GM12878 (cell line): ENCODE measurements at regions not wholly inside any gene's neighbourhood (a gene's known extent, or its start where the extent isn't known, plus 50 kb on each side); places are given as distances from the start of the nearest gene placed in this dataset.

Experiments
- ATAC-seq: fragments of 200-7000 bp; cut with Tn5 transposase; 3 replicates; pipeline ENCODE4 v1.9.1; 2020; ENCODE audit warnings: mild to moderate bottlenecking, moderate library complexity
- BruUV-seq: library from RNA; stranded (reverse); fragments of 400-500 nt; replicated peaks from 2 replicates; lab custom pipeline; 2021; lab: Mats Ljungman, UMichigan
- CTCF ChIA-PET: fragments of 300-600 bp; sonication (Branson Sonifier 250); formaldehyde crosslinking; extraction: SDS; loops from one replicate; lab custom pipeline; 2021; ENCODE audit warnings: inconsistent platforms; lab: Yijun Ruan, JAX
- POLR2A ChIA-PET: fragments of 350-600 bp; formaldehyde crosslinking; extraction: SDS; loops from one replicate; lab custom pipeline; 2021; ENCODE audit warnings: inconsistent platforms; lab: Charles Lee
- RAD21 ChIA-PET: fragments of 300-600 bp; sonication (Branson Sonifier 250); formaldehyde crosslinking; loops from one replicate; lab custom pipeline; 2023; ENCODE audit warnings: antibody characterized with exemption; ENCODE audit not compliant: unreplicated experiment; lab: Charles Lee
- SMC1A ChIA-PET: fragments of 300-600 bp; sonication (Branson Sonifier 250); formaldehyde crosslinking; loops from one replicate; lab custom pipeline; 2023; ENCODE audit not compliant: unreplicated experiment, uncharacterized antibody; lab: Charles Lee
- DNase-seq: peaks from one replicate; pipeline ENCODE4 v3.0.0-alpha.2; 2011; ENCODE audit warnings: low read depth, low spot score
- FAIRE-seq: peaks from 3 replicates; lab custom pipeline; 2011; peaks lifted over from hg19 to GRCh38; lab: Jason Lieb, UNC
- H2AFZ ChIP-seq: 2 replicates; pipeline ENCODE4 v1.6.0; 2011; ENCODE audit warnings: low read depth, low read length, control low read depth; ENCODE audit not compliant: control insufficient read depth
- H3K27ac ChIP-seq: 2 replicates; pipeline ENCODE4 v1.5.1; 2011; ENCODE audit warnings: control low read depth; ENCODE audit not compliant: control insufficient read depth, insufficient read depth
- H3K27me3 ChIP-seq, 2 experiments: replicated peaks in 1 of 2; 2 replicates each; pipeline versions ENCODE4 v1.6.0 to v1.6.1; 2011; ENCODE audit warnings: low read length in 1 of 2; ENCODE audit not compliant: control insufficient read depth in 2 of 2, insufficient read depth in 2 of 2
- H3K36me3 ChIP-seq, 2 experiments: 2 replicates each; pipeline ENCODE4 v1.5.1; 2011; ENCODE audit warnings: low read length in 1 of 2; ENCODE audit not compliant: control insufficient read depth in 2 of 2, insufficient read depth in 2 of 2
- H3K4me1 ChIP-seq: 2 replicates; pipeline ENCODE4 v1.6.1; 2011; ENCODE audit warnings: mild to moderate bottlenecking, low read length, moderate library complexity, mixed read lengths; ENCODE audit not compliant: control insufficient read depth, insufficient read depth
- H3K4me2 ChIP-seq: 2 replicates; pipeline ENCODE4 v1.6.0; 2011; ENCODE audit warnings: control low read depth; ENCODE audit not compliant: control insufficient read depth, insufficient read depth
- H3K4me3 ChIP-seq: fragments of 200-600 bp; sonication (generic); 2 replicates; pipeline ENCODE4 v1.5.1; 2016
- H3K79me2 ChIP-seq: 2 replicates; pipeline ENCODE4 v1.6.0; 2011; ENCODE audit warnings: low read length; ENCODE audit not compliant: control insufficient read depth, insufficient read depth
- H3K9ac ChIP-seq: 2 replicates; pipeline ENCODE4 v1.8.0; 2011; ENCODE audit warnings: low read length, control low read depth, mixed read lengths; ENCODE audit not compliant: control insufficient read depth, insufficient read depth
- H3K9me3 ChIP-seq: replicated peaks from 3 replicates; pipeline ENCODE4 v1.5.1; 2011; ENCODE audit warnings: mild to moderate bottlenecking, low read length; ENCODE audit not compliant: control insufficient read depth, insufficient read depth
- H4K20me1 ChIP-seq: 2 replicates; pipeline ENCODE4 v1.6.0; 2011; ENCODE audit not compliant: control insufficient read depth, insufficient read depth
- CBX5 ChIP-seq: sonication (generic); IDR thresholded peaks from 2 replicates; pipeline ENCODE4 v1.6.1; 2016; ENCODE audit warnings: low read depth, moderate library complexity, mild to moderate bottlenecking, inconsistent platforms
- FOS ChIP-seq: IDR thresholded peaks from 3 replicates; pipeline ENCODE4 v1.6.1; 2011; ENCODE audit warnings: borderline replicate concordance; ENCODE audit not compliant: insufficient read length; ENCODE audit errors: extremely low read depth
- IRF4 ChIP-seq: IDR thresholded peaks from 2 replicates; pipeline ENCODE4 v1.6.1; 2011; ENCODE audit warnings: low read depth, low read length
- KAT2A ChIP-seq: conservative IDR thresholded peaks from 2 replicates; pipeline ENCODE4 v1.6.1; 2011; ENCODE audit warnings: low read depth, low read length; ENCODE audit not compliant: control insufficient read depth
- MYB ChIP-seq: fragments of 150-350 bp; IDR thresholded peaks from 2 replicates; pipeline ENCODE4 v1.6.1; 2014; ENCODE audit warnings: mild to moderate bottlenecking, low read depth, low read length, borderline replicate concordance
- NFXL1 ChIP-seq: fragments of 450-650 bp; IDR thresholded peaks from 2 replicates; pipeline ENCODE4 v1.6.1; 2017; ENCODE audit warnings: antibody characterized with exemption, mild to moderate bottlenecking, borderline replicate concordance
- POLR2AphosphoS5 ChIP-seq: IDR thresholded peaks from 2 replicates; pipeline ENCODE4 v1.6.1; 2011; ENCODE audit warnings: mild to moderate bottlenecking, low read length, inconsistent platforms
- RFX5 ChIP-seq: IDR thresholded peaks from 2 replicates; pipeline ENCODE4 v1.6.1; 2011; ENCODE audit warnings: low read depth, low read length, improper control_type of control experiment
- SMARCA5 ChIP-seq: fragments of 450-650 bp; IDR thresholded peaks from 2 replicates; pipeline ENCODE4 v1.6.1; 2017; ENCODE audit warnings: mild to moderate bottlenecking
- STAT1 ChIP-seq: fragments of 450-650 bp; conservative IDR thresholded peaks from 2 replicates; pipeline ENCODE4 v1.6.1; 2014; ENCODE audit warnings: antibody characterized with exemption, mild to moderate bottlenecking
- WRNIP1 ChIP-seq: IDR thresholded peaks from 2 replicates; pipeline ENCODE4 v1.6.1; 2011; ENCODE audit warnings: low read depth, low read length, improper control_type of control experiment, borderline replicate concordance
- ZNF384 ChIP-seq: IDR thresholded peaks from 2 replicates; pipeline ENCODE4 v1.6.1; 2012; ENCODE audit warnings: low read depth, mild to moderate bottlenecking, low read length, improper control_type of control experiment, borderline replicate concordance
- ZZZ3 ChIP-seq: IDR thresholded peaks from 2 replicates; pipeline ENCODE4 v1.6.1; 2011; ENCODE audit warnings: low read depth; ENCODE audit not compliant: control insufficient read depth, insufficient read length
- WGBS: methylation state at CpG from one replicate; pipeline ENCODE4 v1.1.6; 2016; ENCODE audit warnings: low lambda C conversion rate; ENCODE audit not compliant: insufficient replicate concordance, insufficient coverage; ENCODE audit errors: missing lambda C conversion rate; 5-methylcytosine and 5-hydroxymethylcytosine counted together
- in situ Hi-C: fragments of 300-500 bp; cut with MboI; formaldehyde crosslinking; loops from 9 replicates; pipeline ENCODE4 v1.14.3; 2018; ENCODE audit warnings: mixed read lengths
- intact Hi-C: fragments of 100-400 bp; cut with micrococcal nuclease; formaldehyde crosslinking; loops from one replicate; pipeline ENCODE4 v1.14.2; 2022; ENCODE audit not compliant: unreplicated experiment
- TF ChIP-seq, protein P1 (sequence below): fragments of 150-350 bp; IDR thresholded peaks from 2 replicates; pipeline ENCODE4 v1.6.1; 2016; ENCODE audit warnings: low read depth, low read length

DNA sequence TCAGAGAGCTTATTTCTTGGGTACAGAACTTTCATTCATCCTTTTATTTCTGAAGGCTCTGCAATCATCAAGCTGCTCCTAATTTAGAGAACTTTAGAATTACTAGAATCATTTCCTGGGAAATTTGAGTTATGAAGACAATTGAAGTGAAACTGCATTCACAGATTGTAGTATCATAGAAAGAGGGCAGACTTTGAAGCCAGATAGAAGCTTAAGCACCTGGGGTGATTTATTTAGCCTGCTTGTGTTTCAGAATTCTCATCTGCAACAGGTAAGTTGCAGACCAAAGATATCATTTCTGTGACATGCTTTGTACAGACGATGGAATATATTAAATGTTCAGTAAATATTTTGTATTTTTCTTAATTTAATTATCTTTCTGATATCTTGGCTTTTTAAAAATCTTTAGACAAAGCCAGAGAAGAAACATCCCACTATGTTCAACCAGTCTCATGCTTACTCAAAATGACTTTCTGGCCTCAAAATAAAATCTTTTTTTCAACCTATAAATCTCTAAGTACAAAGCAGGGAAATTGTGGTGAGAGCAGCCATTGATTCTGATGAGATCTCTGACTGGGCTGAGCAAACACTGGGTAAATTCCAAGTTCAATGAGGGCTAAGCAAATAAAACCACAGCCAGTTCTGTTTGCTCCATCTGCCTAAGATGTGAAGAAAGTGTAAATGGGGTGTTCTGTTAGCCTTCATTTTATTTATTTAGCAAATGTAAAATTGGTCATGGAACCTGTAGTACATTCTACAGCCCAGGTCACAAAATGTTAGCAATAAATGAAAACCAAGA is 264.7 kb upstream of the CCNG1 start:
- no peak overlapping the region for H3K4me2 ChIP-seq
- ChIA-PET CTCF (no interaction called here), RAD21 (no interaction called here), SMC1A (interaction anchor here (0.7 to 0.9 kb wide), 3 partner anchors 8 to 68 kb away, joined by 3 read pairs; no protein-coding TSS in a partner anchor), POLR2A (no interaction called here)
- no peaks in the 10 kb centered on the region for H3K27me3 ChIP-seq
- no peaks in the 10 kb centered on the region for H3K4me1 ChIP-seq
- FAIRE-seq (no peak), ATAC-seq (peak; percentile 24; the same call in 1 of the 3 replicates), DNase-seq (no peak)
- TF ChIP-seq WRNIP1: no peak
- TF ChIP-seq FOS: no peak
- TF ChIP-seq, protein P1, sequence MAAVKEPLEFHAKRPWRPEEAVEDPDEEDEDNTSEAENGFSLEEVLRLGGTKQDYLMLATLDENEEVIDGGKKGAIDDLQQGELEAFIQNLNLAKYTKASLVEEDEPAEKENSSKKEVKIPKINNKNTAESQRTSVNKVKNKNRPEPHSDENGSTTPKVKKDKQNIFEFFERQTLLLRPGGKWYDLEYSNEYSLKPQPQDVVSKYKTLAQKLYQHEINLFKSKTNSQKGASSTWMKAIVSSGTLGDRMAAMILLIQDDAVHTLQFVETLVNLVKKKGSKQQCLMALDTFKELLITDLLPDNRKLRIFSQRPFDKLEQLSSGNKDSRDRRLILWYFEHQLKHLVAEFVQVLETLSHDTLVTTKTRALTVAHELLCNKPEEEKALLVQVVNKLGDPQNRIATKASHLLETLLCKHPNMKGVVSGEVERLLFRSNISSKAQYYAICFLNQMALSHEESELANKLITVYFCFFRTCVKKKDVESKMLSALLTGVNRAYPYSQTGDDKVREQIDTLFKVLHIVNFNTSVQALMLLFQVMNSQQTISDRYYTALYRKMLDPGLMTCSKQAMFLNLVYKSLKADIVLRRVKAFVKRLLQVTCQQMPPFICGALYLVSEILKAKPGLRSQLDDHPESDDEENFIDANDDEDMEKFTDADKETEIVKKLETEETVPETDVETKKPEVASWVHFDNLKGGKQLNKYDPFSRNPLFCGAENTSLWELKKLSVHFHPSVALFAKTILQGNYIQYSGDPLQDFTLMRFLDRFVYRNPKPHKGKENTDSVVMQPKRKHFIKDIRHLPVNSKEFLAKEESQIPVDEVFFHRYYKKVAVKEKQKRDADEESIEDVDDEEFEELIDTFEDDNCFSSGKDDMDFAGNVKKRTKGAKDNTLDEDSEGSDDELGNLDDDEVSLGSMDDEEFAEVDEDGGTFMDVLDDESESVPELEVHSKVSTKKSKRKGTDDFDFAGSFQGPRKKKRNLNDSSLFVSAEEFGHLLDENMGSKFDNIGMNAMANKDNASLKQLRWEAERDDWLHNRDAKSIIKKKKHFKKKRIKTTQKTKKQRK: no peak
- TF ChIP-seq SMARCA5: no peak
- no peak for TF ChIP-seq NFXL1
- TF ChIP-seq ZZZ3: no peak
- TF ChIP-seq CBX5: no peak
- TF ChIP-seq ZNF384: no peak
- TF ChIP-seq KAT2A: no peak
- TF ChIP-seq IRF4: no peak
- TF ChIP-seq RFX5: no peak
- no peak for TF ChIP-seq STAT1
- no peak for TF ChIP-seq POLR2AphosphoS5
- TF ChIP-seq MYB: no peak
- no peaks in the 10 kb centered on the region for H3K9me3 ChIP-seq
- H4K20me1 ChIP-seq: no peaks in the 10 kb centered on the region
- H3K36me3 ChIP-seq: no peaks in the 10 kb centered on the region
- H3K9ac ChIP-seq: no peak overlapping the region
- no TSS peak for BruUV-seq
- no peak overlapping the region for H2AFZ ChIP-seq
- no peaks in the 10 kb centered on the region for H3K79me2 ChIP-seq
- intact Hi-C loops: no loop called here
- 0% methylated on average over 1 of the region's 1 CpG for WGBS
- in situ Hi-C loops: no loop called here
- H3K4me3 ChIP-seq: no peak overlapping the region
- no peak overlapping the region for H3K27ac ChIP-seq
